Testis (tissue), 2 donors: ENCODE measurements at regions not wholly inside any gene's neighbourhood (a gene's known extent, or its start where the extent isn't known, plus 50 kb on each side); places are given as distances from the start of the nearest gene placed in this dataset.
"Not testable (repeated sequence)": the region's sequence is repeated elsewhere in the genome, so short reads cannot be mapped to it uniquely, and the experiment has no call there.

Experiments
- DNase-seq: peaks from one replicate; pipeline ENCODE4 v3.0.0-alpha.2; 2019
- H3K27ac ChIP-seq, 2 donors: fragments of 200-600 bp; sonication (generic); one replicate each; pipeline ENCODE4 v1.5.1; 2019
- H3K27me3 ChIP-seq: fragments of 200-600 bp; sonication (generic); one replicate; pipeline ENCODE4 v1.5.1; 2019
- H3K36me3 ChIP-seq: fragments of 200-600 bp; sonication (generic); one replicate; pipeline ENCODE4 v1.5.1; 2017; ENCODE audit warnings: low read depth; ENCODE audit errors: missing control alignments
- H3K4me1 ChIP-seq: fragments of 200-600 bp; sonication (generic); one replicate; pipeline ENCODE4 v1.5.1; 2019
- H3K4me3 ChIP-seq, 2 donors: fragments of 200-600 bp; sonication (generic); one replicate each; pipeline ENCODE4 v1.5.1; 2017 to 2019
- H3K9me3 ChIP-seq: fragments of 200-600 bp; sonication (generic); one replicate; pipeline ENCODE4 v1.5.1; 2017
- WGBS, 2 donors: methylation state at CpG; one replicate each; pipeline ENCODE4 v1.1.5; 2018; 5-methylcytosine and 5-hydroxymethylcytosine counted together
- intact Hi-C: fragments of 100-400 bp; cut with DNase I; formaldehyde crosslinking; loops from one replicate; pipeline ENCODE4 v1.15.1; 2023; ENCODE audit warnings: low total_unique reads

DNA sequence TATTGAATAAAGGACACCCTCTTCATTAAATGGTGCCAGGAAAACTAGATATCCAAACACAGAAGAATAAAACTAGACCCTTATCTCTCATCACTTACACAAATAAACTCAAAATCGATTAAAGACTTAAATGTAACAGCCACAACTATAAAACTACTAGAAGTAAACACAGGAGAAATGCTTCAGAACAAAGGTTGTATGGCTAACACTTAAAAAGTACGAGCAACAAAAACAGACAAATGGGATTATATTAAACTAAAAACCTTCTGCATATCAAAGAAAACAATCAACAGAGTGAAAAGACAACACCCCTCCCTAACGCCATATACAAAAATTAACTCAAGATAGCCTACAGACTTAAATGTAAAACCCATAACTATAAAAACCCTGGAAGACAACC lies 104.7 kb upstream of the CLEC6A start:
- H3K9me3 ChIP-seq, intact Hi-C loops, H3K4me1 ChIP-seq, DNase-seq, H3K27me3 ChIP-seq, H3K36me3 ChIP-seq, H3K4me3 ChIP-seq, H3K27ac ChIP-seq: not testable (repeated sequence)
- 80 to 81% methylated on average over 3 of the region's 3 CpGs for WGBS, 2 donors

GRCh38 chr12:8354741-8355140 lies 101.0 kb upstream of the CLEC6A start:
- H3K4me3 ChIP-seq, H3K27me3 ChIP-seq, intact Hi-C loops, H3K4me1 ChIP-seq, H3K9me3 ChIP-seq, DNase-seq, H3K27ac ChIP-seq, H3K36me3 ChIP-seq: not testable (repeated sequence)
- WGBS, 2 donors: 83 to 84% methylated on average over 1 of the region's 1 CpG

GRCh38 chr12:8355531-8355930 lies 100.2 kb upstream of the CLEC6A start:
- 90 to 94% methylated on average over 2 to 4 of the region's 4 CpGs for WGBS, 2 donors
- not testable (repeated sequence) for H3K9me3 ChIP-seq

DNA sequence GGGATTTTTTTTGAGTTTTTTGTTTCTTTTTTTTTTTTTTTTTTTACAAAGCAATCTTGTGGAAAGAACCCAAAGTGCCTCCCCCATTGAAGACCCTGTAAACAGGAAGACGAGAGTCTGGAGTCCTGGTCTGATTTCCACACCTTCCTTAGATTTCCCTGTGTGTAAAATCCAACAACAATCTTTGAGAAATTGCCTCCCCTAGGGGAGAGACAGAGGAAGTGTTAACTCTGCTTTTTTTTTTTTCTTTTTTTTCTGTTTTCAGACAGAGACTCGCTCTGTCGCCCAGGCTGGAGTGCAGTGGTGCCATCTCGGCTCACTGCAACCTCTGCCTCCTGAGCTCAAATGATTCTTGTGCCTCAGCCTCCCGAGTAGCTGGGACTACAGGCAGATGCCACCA lies 82.0 kb upstream of the CLEC6A start:
- DNase-seq, H3K36me3 ChIP-seq, H3K4me1 ChIP-seq, intact Hi-C loops, H3K9me3 ChIP-seq, H3K27ac ChIP-seq, H3K4me3 ChIP-seq, H3K27me3 ChIP-seq: not testable (repeated sequence)
- 29 to 54% methylated on average over 5 of the region's 5 CpGs for WGBS, 2 donors

More at GRCh38 chr12:8355531-8355930, 100.2 kb upstream of the CLEC6A start:
- H3K4me3 ChIP-seq, H3K27ac ChIP-seq, H3K4me1 ChIP-seq, DNase-seq, H3K36me3 ChIP-seq, intact Hi-C loops, H3K27me3 ChIP-seq: not testable (repeated sequence)

GRCh38 chr12:8375122-8375521 lies 80.6 kb upstream of the CLEC6A start:
- H3K9me3 ChIP-seq, H3K27ac ChIP-seq, H3K4me3 ChIP-seq, intact Hi-C loops, H3K4me1 ChIP-seq, H3K36me3 ChIP-seq, H3K27me3 ChIP-seq, DNase-seq: not testable (repeated sequence)
- WGBS, 2 donors: 91 to 95% methylated on average over 2 to 3 of the region's 3 CpGs

DNA sequence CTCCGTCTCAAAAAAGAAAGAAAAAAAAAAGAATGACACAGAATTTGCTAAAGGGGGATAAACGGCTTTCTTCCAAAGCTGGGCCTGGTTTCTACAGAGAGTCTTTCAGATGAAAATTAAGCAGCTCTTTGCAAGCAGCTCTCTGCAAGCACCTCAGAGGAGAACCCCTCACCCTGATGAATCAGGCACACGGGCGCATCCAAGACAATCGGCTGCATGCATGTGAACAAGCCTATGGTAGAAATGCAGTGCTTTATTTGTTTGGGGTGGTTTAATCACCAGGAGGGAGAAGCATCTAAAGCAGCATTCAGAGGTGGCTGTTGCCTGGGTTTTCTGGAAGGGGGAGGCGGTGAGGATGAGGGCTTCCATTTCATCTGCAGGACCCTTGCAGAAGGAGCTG lies 78.0 kb upstream of the CLEC6A start:
- 80 to 82% methylated on average over 6 of the region's 6 CpGs for WGBS, 2 donors
- intact Hi-C loops, DNase-seq: not testable (repeated sequence)

GRCh38 chr12:8382556-8382955 lies 73.2 kb upstream of the CLEC6A start:
- H3K4me1 ChIP-seq, H3K4me3 ChIP-seq, H3K27me3 ChIP-seq, H3K27ac ChIP-seq, H3K36me3 ChIP-seq, intact Hi-C loops, DNase-seq, H3K9me3 ChIP-seq: not testable (repeated sequence)
- WGBS, 2 donors: 80 to 91% methylated on average over 1 to 4 of the region's 4 CpGs

More for the DNA sequence above, 78.0 kb upstream of the CLEC6A start:
- H3K4me3 ChIP-seq, H3K9me3 ChIP-seq, H3K36me3 ChIP-seq, H3K27me3 ChIP-seq, H3K27ac ChIP-seq, H3K4me1 ChIP-seq: not testable (repeated sequence)

- H3K36me3 ChIP-seq, intact Hi-C loops, H3K4me1 ChIP-seq, H3K27me3 ChIP-seq, H3K4me3 ChIP-seq, H3K27ac ChIP-seq, DNase-seq, H3K9me3 ChIP-seq: not testable (repeated sequence)
- WGBS, 2 donors: 87 to 93% methylated on average over 9 of the region's 9 CpGs
Observed at GRCh38 chr12:8384686-8385085, 71.1 kb upstream of the CLEC6A start.

GRCh38 chr12:8385431-8385830 lies 70.3 kb upstream of the CLEC6A start:
- H3K9me3 ChIP-seq, H3K4me3 ChIP-seq, H3K4me1 ChIP-seq, DNase-seq, H3K27ac ChIP-seq, intact Hi-C loops, H3K27me3 ChIP-seq, H3K36me3 ChIP-seq: not testable (repeated sequence)
- WGBS, 2 donors: 86 to 92% methylated on average over 11 to 12 of the region's 12 CpGs

GRCh38 chr12:8386661-8387060 lies 69.1 kb upstream of the CLEC6A start:
- WGBS, 2 donors: 83 to 97% methylated on average over 1 to 2 of the region's 2 CpGs
- H3K36me3 ChIP-seq, H3K4me1 ChIP-seq, H3K9me3 ChIP-seq, H3K27ac ChIP-seq, DNase-seq, intact Hi-C loops, H3K27me3 ChIP-seq, H3K4me3 ChIP-seq: not testable (repeated sequence)

- H3K4me3 ChIP-seq, DNase-seq, H3K36me3 ChIP-seq, H3K27me3 ChIP-seq, intact Hi-C loops, H3K27ac ChIP-seq, H3K9me3 ChIP-seq, H3K4me1 ChIP-seq: not testable (repeated sequence)
- 26 to 63% methylated on average over 8 of the region's 8 CpGs for WGBS, 2 donors
Observed at GRCh38 chr12:8389296-8389695, 66.5 kb upstream of the CLEC6A start.
